ENCODE measurements at regions not wholly inside any gene's neighbourhood (a gene's known extent, or its start where the extent isn't known, plus 50 kb on each side); places are given as distances from the start of the nearest gene placed in this dataset.

GRCh38 chr10:128377364-128377987 is 251.3 kb upstream of the MKI67 start:
- no peak overlapping the region for H3K27ac ChIP-seq
- TF ChIP-seq POLR2AphosphoS5 (IDR thresholded peaks at IDR 0.05) (no peak), EP300 (IDR thresholded peaks at IDR 0.05) (no peak), CTCF (IDR thresholded peaks at IDR 0.05) (no peak), POLR2A (IDR thresholded peaks at IDR 0.05) (no peak)
- H3K4me3 ChIP-seq = no peak overlapping the region
- no peaks in the 10 kb centered on the region for H3K4me1 ChIP-seq
- H3K36me3 ChIP-seq = no peaks in the 10 kb centered on the region
- H3K9me3 ChIP-seq = no peaks in the 10 kb centered on the region
- WGBS, 2 donors = 44 to 70% methylated on average over 9 of the region's 9 CpGs
- no peak for DNase-seq
- intact Hi-C loops (cut with DNase I) = no loop called here
- H3K27me3 ChIP-seq = no peaks in the 10 kb centered on the region

- intact Hi-C loops (cut with DNase I) = no loop called here
- no peak overlapping the region for H3K4me3 ChIP-seq
- no peak for TF ChIP-seq POLR2AphosphoS5 (IDR thresholded peaks at IDR 0.05)
- no peak for TF ChIP-seq POLR2A (IDR thresholded peaks at IDR 0.05)
- no peak for TF ChIP-seq CTCF (IDR thresholded peaks at IDR 0.05)
- TF ChIP-seq EP300 (IDR thresholded peaks at IDR 0.05) = no peak
- WGBS, 2 donors = 47 to 64% methylated on average over 3 of the region's 3 CpGs
- H3K27ac ChIP-seq = no peak overlapping the region
- no peaks in the 10 kb centered on the region for H3K4me1 ChIP-seq
- DNase-seq = no peak
- no peaks in the 10 kb centered on the region for H3K9me3 ChIP-seq
- H3K27me3 ChIP-seq = no peaks in the 10 kb centered on the region
- H3K36me3 ChIP-seq = no peaks in the 10 kb centered on the region
These were observed 251.8 kb upstream of the MKI67 start for GRCh38 chr10:128377988-128378387.

GRCh38 chr10:128380946-128381345 is 254.7 kb upstream of the MKI67 start:
- Histone ChIP-seq H3K27ac (no peak overlapping the region), H3K4me1 (no peaks in the 10 kb centered on the region), H3K9me3 (no peaks in the 10 kb centered on the region), H3K4me3 (no peak overlapping the region), H3K36me3 (no peaks in the 10 kb centered on the region), H3K27me3 (no peaks in the 10 kb centered on the region)
- TF ChIP-seq POLR2A (IDR thresholded peaks at IDR 0.05) = no peak
- no peak for TF ChIP-seq EP300 (IDR thresholded peaks at IDR 0.05)
- no peak for TF ChIP-seq POLR2AphosphoS5 (IDR thresholded peaks at IDR 0.05)
- no peak for TF ChIP-seq CTCF (IDR thresholded peaks at IDR 0.05)
- no peak for DNase-seq
- WGBS, 2 donors = 68 to 78% methylated on average over 4 of the region's 4 CpGs
- intact Hi-C loops (cut with DNase I) = no loop called here

GRCh38 chr10:128382225-128382624 is 256.0 kb upstream of the MKI67 start:
- no peak overlapping the region for H3K27ac ChIP-seq
- no peaks in the 10 kb centered on the region for H3K9me3 ChIP-seq
- TF ChIP-seq POLR2AphosphoS5 (IDR thresholded peaks at IDR 0.05) (no peak), POLR2A (IDR thresholded peaks at IDR 0.05) (no peak), CTCF (IDR thresholded peaks at IDR 0.05) (no peak), EP300 (IDR thresholded peaks at IDR 0.05) (no peak)
- no peaks in the 10 kb centered on the region for H3K36me3 ChIP-seq
- H3K27me3 ChIP-seq = no peaks in the 10 kb centered on the region
- WGBS, 2 donors = 75 to 83% methylated on average over 3 of the region's 3 CpGs
- H3K4me3 ChIP-seq = no peak overlapping the region
- intact Hi-C loops (cut with DNase I) = no loop called here
- no peaks in the 10 kb centered on the region for H3K4me1 ChIP-seq
- DNase-seq = no peak

GRCh38 chr10:128384831-128385230 is 258.6 kb upstream of the MKI67 start:
- no peak overlapping the region for H3K4me3 ChIP-seq
- TF ChIP-seq CTCF (IDR thresholded peaks at IDR 0.05) (no peak), POLR2AphosphoS5 (IDR thresholded peaks at IDR 0.05) (no peak), EP300 (IDR thresholded peaks at IDR 0.05) (no peak), POLR2A (IDR thresholded peaks at IDR 0.05) (no peak)
- intact Hi-C loops (cut with DNase I) = no loop called here
- H3K4me1 ChIP-seq = no peaks in the 10 kb centered on the region
- no peaks in the 10 kb centered on the region for H3K27me3 ChIP-seq
- no peak for DNase-seq
- H3K36me3 ChIP-seq = no peaks in the 10 kb centered on the region
- H3K9me3 ChIP-seq = no peaks in the 10 kb centered on the region
- WGBS, 2 donors = 89 to 94% methylated on average over 10 of the region's 10 CpGs
- H3K27ac ChIP-seq = no peak overlapping the region

Data from sigmoid colon (tissue), 6 donors.